ENCODE measurements at regions not wholly inside any gene's neighbourhood (a gene's known extent, or its start where the extent isn't known, plus 50 kb on each side); places are given as distances from the start of the nearest gene placed in this dataset.

GRCh38 chr21:35873441-35873840 lies 186.9 kb downstream of the SETD4 start:
- Mint-ChIP-seq H3K27ac (ENCODE audit: unreplicated experiment) (no peak overlapping the region), H3K4me3 (no peak overlapping the region), H3K36me3 (ENCODE audit: low read depth) (no peaks in the 10 kb centered on the region), H3K4me1 (no peaks in the 10 kb centered on the region), H3K9me3 (peaks cover 5% of the 10 kb centered on the region), H3K27me3 (ENCODE audit: low read depth) (peaks cover 22% of the 10 kb centered on the region)
- no peak for DNase-seq (ENCODE audit: low read depth, low spot score)
- TF ChIP-seq, protein P1, sequence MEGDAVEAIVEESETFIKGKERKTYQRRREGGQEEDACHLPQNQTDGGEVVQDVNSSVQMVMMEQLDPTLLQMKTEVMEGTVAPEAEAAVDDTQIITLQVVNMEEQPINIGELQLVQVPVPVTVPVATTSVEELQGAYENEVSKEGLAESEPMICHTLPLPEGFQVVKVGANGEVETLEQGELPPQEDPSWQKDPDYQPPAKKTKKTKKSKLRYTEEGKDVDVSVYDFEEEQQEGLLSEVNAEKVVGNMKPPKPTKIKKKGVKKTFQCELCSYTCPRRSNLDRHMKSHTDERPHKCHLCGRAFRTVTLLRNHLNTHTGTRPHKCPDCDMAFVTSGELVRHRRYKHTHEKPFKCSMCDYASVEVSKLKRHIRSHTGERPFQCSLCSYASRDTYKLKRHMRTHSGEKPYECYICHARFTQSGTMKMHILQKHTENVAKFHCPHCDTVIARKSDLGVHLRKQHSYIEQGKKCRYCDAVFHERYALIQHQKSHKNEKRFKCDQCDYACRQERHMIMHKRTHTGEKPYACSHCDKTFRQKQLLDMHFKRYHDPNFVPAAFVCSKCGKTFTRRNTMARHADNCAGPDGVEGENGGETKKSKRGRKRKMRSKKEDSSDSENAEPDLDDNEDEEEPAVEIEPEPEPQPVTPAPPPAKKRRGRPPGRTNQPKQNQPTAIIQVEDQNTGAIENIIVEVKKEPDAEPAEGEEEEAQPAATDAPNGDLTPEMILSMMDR (conservative IDR thresholded peaks at IDR 0.05), result no peak

DNA sequence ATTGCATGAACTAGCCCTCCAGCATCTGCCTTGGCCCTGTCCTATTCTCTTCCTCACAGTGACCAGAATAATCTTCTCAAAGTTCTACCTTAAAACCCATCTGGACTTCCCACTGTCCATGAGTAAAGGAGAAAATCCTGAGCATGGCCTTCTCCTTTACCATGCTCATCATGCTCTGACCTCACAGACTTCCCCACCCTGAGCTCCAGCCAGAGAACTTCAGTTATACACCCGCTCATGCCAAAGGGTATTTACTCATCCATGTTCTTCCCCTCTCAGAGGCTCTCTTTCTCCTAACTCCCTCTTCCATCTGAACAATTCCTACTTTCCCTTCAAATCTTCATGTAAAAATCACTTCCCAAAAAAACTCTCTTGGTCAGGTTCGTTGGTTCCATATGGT lies 188.4 kb downstream of the SETD4 start:
- no peak for DNase-seq (ENCODE audit: low read depth, low spot score)
- Mint-ChIP-seq H3K4me3 (no peak overlapping the region), H3K36me3 (ENCODE audit: low read depth) (no peaks in the 10 kb centered on the region), H3K4me1 (no peaks in the 10 kb centered on the region), H3K27ac (ENCODE audit: unreplicated experiment) (no peak overlapping the region), H3K9me3 (peaks cover 5% of the 10 kb centered on the region), H3K27me3 (ENCODE audit: low read depth) (peaks cover 22% of the 10 kb centered on the region)
- TF ChIP-seq, protein P1 (conservative IDR thresholded peaks at IDR 0.05), result no peak

GRCh38 chr21:35868869-35869223 lies 191.5 kb downstream of the SETD4 start:
- DNase-seq (ENCODE audit: low read depth, low spot score), result no peak
- TF ChIP-seq, protein P1 (conservative IDR thresholded peaks at IDR 0.05), result no peak
- Mint-ChIP-seq H3K36me3 (ENCODE audit: low read depth) (no peaks in the 10 kb centered on the region), H3K4me1 (no peaks in the 10 kb centered on the region), H3K4me3 (no peak overlapping the region), H3K27me3 (ENCODE audit: low read depth) (peaks cover 19% of the 10 kb centered on the region), H3K27ac (ENCODE audit: unreplicated experiment) (no peak overlapping the region), H3K9me3 (peaks cover 5% of the 10 kb centered on the region)

DNA sequence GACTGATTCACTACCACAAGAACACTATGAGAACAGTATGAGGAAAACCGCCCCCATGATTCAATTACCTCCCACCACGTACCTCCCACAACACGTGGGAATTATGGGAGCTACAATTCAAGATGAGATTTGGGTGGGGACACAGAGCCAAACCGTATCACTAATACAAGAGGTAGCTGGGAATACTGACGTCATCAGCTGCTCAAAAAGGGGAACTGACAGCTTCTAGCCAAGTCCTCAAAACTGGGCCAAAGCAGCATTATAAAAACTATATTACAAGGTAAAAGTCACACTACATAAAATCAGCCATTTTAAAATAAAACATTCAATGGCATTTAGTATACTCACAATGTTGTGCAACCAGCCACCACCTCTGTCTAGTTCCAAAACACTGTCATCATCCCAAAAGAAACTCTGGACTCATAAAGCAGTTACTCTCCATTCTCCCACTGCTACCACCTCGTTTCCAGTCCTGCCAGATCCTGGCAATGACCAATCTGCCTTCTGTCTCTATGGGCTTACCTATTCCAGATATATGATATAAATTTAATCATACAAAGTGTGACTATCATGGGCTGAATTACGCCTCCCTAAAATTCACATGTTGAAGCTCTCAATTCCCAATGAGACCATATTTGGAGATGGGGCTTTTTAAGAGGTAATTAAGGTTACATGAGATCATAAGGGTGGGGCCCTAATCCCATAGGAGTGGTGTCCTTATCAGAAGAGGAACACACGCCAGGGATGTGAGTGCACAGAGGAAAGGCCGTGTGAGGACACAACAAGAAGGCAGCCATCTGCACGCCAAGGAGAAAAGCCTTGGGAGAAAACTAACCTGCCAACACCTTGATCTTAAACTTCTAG lies 192.1 kb downstream of the SETD4 start:
- H3K27me3 Mint-ChIP-seq (ENCODE audit: low read depth), result peaks cover 16% of the 10 kb centered on the region
- TF ChIP-seq, protein P1 (conservative IDR thresholded peaks at IDR 0.05), result no peak
- no peak for DNase-seq (ENCODE audit: low read depth, low spot score)
- H3K4me1 Mint-ChIP-seq, result no peaks in the 10 kb centered on the region
- H3K4me3 Mint-ChIP-seq, result no peak overlapping the region
- H3K9me3 Mint-ChIP-seq, result peaks cover 5% of the 10 kb centered on the region
- no peaks in the 10 kb centered on the region for H3K36me3 Mint-ChIP-seq (ENCODE audit: low read depth)
- H3K27ac Mint-ChIP-seq (ENCODE audit: unreplicated experiment), result no peak overlapping the region

GRCh38 chr21:35864039-35864438 lies 196.3 kb downstream of the SETD4 start:
- peaks cover 2% of the 10 kb centered on the region for H3K9me3 Mint-ChIP-seq
- H3K36me3 Mint-ChIP-seq (ENCODE audit: low read depth), result no peaks in the 10 kb centered on the region
- no peak overlapping the region for H3K27ac Mint-ChIP-seq (ENCODE audit: unreplicated experiment)
- H3K4me1 Mint-ChIP-seq, result no peaks in the 10 kb centered on the region
- no peak for DNase-seq (ENCODE audit: low read depth, low spot score)
- no peak overlapping the region for H3K4me3 Mint-ChIP-seq
- TF ChIP-seq, protein P1 (conservative IDR thresholded peaks at IDR 0.05), result no peak
- peaks cover 13% of the 10 kb centered on the region for H3K27me3 Mint-ChIP-seq (ENCODE audit: low read depth)
